Activated CD4-positive, alpha-beta T cell treated with anti-CD3 and anti-CD28 coated beads, Interleukin-2, amount 50 U/mL, for 16 hours (primary cell): ENCODE measurements at regions not wholly inside any gene's neighbourhood (a gene's known extent, or its start where the extent isn't known, plus 50 kb on each side); places are given as distances from the start of the nearest gene placed in this dataset.
A peak's percentile ranks its signal among the peaks of the same experiment; 100 is the strongest.
"Not testable (repeated sequence)": the region's sequence is repeated elsewhere in the genome, so short reads cannot be mapped to it uniquely, and the experiment has no call there.

Source experiments
- DNase-seq: peaks from one replicate; pipeline ENCODE4 v3.0.0-alpha.2; 2020

DNA sequence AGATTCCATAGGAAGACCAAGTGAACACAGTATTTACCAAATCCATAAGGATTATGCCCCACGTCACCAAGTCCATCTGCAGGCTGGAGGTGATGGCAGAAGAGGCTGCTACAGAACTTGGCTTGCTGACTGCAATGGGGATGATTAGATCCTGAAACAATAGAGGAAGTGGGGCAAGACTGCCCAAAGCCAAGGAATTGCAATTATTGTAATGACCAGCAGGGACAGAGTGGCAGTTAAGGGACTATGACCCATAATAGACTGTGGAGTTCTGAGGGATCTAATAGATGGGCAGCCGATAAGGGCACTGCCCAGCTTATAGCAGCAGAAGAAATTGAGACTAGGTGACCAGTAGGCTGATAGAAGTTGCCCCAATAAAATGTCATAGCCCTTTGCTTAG is 108.4 kb downstream of the MINAR1 start:
- DNase-seq = no peak

DNA sequence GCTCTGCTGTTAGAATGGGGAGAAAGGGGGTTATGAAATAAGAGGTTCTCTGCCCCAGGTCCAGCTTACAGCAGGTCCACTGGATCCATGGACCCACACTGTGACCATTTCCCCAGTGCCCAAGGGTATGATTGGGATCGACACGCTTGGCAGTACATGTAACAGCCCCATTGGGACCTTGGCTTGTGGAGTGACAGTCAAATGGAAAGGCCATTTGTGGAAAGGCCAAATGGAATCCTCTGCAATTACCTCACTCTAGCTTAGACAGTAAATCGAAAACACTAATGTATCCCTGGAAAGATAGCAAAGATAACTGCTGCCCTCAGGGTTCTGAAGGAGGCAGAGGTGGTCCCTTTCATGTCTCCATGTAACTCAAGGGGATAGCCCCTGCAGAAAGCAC is 109.1 kb downstream of the MINAR1 start:
- no peak for DNase-seq

DNA sequence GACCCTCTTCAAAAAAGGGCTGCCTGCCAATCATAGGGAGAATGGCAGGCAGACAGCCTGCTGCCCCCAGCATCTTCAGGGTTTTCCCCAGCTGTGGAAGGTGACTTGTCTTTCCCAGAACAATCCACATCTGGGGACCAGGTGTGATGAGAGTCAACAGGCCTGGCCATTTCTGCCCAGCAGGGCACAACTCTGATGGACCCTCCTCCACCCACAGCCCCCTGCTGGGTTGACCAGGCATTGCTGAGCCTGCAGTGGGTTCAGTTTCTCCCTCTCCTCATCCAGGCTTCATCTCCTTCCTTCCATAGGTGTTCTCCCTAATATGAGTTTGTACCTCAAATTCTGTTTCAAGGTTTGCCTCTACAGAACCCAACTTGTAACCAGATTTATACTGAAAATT is 111.0 kb downstream of the MINAR1 start:
- DNase-seq = no peak

DNA sequence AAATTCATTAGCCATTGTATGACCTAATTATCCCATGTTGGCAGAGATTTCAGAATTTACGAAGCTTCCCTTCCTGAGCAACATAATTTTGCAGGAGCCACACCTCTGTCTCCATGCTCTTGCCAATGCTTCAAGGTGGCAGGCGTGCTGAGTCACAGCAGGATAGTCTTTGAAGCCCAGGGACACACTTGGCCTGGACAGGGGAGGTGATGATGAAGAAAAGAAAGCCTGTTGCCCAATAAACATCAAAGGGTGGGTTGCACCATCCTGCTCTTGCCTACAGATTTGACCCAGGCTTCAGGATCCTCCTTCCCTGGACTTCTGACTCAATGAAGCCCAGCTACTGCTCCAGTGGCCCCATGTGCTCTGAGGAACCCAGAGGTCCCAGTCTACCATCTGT is 117.1 kb downstream of the MINAR1 start:
- no peak for DNase-seq

DNA sequence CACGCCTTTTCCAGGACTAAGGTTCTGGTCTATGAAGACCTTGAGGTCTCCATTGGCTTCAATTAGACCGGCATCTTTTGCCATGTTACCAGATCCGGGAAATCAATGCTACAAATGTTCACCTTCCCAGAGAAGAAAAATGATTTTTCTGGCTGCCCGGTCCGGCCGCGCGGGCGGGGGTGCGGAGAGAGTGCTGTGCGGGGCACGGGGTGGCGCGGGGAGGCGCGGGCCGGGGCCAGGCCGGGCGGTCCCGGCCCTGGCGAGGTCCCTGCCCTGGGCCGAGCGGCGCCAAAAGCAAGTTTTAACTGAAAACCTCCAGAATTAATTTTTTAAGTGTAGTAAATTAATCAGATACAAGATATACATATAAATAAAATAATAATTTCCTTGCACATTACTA is 128.2 kb downstream of the MINAR1 start:
- DNase-seq = no peak

DNA sequence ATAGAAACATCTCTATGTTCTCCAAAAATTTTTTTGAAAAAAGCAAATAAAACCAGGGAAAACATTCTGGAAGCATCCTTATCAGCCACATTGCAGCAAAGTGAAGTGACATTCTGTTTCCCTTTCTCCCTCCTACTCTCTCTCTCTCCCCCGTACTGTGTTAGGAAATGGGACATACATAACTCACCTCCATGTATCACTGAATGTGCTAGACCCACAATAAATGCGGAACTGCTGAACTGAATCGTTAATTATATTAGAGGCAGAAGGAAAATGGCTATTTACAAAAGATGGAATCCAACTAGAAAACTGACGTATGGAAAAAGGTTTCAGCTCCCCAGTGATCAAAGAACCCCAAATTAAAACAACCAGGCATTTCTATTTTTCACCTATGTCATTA is 129.8 kb downstream of the MINAR1 start:
- DNase-seq = no peak

DNA sequence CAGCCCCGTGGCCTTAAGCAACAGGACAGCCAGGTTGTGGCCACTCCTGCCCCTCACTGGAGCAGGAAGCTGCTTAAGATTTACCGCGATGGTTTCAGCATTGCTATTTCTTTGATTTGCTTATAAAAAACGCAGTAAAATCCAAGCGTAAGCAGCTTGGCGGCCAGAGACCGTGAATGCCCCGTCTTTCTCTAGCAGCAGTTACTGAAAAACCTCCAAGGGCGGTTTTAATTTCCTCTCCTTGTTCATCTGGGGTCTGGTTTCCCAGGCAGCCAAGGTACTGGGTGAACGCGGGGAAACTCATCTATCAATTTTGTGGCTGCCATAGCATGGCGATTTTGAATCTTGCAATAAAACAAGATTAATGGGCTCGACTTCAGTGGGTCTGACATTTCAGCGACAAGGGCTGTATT is 130.3 kb downstream of the MINAR1 start:
- DNase-seq = no peak

DNA sequence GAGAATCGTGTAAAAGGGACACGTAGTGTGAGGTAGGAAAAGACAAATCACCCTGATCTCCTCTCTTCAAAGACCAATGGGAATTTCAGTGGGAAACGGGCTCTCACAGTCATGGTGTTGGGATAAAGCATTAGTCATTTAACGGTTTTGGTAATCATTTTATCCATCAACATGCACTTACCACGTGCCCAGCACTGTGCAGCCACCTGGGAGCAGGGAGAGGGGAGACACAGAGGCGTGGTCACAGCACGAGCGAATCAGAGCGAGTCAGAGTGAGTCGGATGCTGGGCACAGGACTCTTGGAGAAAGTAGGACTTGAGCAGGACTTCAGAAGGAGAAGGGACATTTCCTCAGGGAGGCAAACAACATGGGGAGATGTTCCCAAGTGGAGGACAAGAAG is 130.8 kb downstream of the MINAR1 start:
- no peak for DNase-seq

DNA sequence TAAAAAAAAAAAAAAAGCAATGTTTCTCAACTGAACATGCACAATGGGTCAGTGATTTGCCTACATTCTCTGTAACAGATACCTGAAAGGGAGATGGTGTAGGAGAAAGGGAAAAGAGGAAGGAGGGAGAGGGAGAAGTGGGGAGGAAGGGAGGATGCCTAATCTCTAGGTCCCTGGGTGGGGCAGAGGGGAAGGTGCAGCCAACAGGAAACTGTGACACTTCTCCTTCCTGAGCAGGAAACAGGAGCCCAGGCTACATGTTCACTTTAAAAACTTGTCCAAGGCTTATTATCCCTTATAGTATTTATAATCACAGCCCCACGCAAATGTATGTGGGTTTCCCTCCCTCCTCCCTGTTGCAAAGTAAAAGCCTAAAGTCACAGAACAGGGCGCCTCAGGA is 137.9 kb downstream of the MINAR1 start:
- no peak for DNase-seq

DNA sequence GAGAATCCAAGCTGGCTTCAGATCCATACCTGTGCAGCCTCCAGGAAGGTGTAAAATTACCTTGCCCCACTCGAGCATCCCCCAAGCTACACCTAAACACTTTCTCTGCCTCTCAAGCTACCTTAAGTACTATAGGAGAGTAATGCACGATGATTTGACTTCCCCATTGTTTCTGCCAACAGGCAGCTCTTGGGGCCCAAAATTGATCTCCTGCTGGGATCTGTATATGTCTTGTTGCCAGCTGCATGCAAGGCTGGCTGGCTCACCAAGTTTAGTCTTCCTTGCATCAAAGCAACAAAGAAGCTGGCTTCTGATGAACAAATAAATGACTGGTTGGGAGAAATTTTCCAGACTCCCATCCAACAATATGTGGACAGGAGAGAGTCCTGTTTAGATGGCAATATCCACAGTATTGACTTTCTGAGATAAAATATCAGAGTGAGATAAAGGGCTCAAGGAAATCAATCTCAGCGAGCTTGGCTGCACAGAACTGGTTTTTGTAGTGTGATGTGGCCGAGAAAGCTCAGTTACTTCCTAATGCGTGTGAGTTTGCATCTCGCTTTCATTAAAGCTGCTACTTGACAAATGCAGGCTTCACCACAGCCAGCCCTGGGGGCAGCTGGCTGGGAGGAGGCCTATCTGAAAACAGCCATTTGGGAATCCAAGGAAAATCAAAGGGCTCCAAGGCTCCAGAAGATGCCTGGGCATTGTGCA is 140.7 kb downstream of the MINAR1 start:
- no peak for DNase-seq

DNA sequence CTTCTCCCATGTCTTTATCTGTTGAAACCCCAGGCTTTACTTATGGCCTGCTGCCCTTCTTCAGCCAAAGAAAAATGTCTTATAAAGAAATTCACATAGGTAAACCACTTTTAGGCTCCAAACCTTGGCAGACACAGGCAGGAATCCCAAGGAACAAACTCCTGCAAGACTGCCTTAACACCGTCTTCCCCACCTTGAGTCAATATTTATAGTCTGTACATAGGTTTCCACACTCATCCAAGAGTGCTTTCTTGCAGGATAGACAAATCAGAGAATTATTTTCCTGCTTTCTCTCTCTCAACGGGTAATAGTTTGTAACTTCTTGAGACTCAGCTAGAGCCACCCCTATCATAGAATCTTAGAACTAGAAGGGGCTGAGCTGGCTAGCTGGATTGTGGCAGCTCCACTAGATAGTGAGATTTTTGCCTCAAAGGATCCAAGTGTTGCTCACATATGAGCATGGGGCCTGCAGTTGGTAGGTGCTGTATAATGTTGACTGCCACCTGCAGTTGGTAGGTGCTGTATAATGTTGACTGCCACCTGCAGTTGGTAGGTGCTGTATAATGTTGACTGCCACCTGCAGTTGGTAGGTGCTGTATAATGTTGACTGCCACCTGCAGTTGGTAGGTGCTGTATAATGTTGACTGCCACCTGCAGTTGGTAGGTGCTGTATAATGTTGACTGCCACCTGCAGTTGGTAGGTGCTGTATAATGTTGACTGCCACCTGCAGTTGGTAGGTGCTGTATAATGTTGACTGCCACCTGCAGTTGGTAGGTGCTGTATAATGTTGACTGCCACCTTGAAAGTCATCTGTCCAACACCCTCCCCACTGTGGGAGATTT is 142.5 kb downstream of the MINAR1 start:
- not testable (repeated sequence) for DNase-seq

DNA sequence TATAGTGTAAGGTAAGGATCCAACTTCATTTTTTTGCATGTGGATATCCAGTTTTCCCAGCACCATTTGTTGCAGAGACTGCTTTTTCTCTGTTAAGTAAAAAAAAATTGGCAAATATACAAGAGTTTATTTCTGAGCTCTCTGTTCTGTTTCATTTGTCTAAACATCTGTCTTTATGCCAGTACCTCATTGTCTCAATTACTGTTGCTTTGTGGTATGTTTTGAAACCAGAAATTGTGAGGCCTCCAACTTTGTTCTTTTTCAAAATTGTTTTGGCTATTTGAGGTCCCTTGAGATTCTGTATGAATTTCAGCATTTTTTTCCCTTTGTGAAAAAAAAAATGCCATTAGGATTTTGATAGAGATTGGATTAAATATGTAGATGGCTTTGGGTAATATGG is 150.5 kb downstream of the MINAR1 start:
- no peak for DNase-seq

DNA sequence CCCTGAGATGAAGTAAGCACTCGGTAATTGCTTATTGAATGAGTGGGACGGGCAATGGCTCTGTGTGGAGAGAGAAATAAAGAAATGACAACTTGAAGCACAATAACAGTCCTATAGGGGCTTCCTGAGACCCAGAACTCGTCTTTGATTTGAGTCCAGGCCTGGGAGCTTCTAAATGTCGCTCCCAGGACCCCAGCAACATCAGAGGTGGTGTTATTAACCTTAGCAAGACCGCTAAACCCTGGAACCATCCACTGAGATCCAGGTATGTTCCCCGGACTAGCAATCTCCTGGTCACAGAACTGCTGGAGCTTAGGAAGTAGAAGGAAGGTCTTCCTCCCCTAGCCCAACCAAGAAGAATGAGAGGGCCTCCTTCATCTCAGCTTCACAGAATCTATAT is 160.0 kb downstream of the MINAR1 start:
- DNase-seq = no peak

DNA sequence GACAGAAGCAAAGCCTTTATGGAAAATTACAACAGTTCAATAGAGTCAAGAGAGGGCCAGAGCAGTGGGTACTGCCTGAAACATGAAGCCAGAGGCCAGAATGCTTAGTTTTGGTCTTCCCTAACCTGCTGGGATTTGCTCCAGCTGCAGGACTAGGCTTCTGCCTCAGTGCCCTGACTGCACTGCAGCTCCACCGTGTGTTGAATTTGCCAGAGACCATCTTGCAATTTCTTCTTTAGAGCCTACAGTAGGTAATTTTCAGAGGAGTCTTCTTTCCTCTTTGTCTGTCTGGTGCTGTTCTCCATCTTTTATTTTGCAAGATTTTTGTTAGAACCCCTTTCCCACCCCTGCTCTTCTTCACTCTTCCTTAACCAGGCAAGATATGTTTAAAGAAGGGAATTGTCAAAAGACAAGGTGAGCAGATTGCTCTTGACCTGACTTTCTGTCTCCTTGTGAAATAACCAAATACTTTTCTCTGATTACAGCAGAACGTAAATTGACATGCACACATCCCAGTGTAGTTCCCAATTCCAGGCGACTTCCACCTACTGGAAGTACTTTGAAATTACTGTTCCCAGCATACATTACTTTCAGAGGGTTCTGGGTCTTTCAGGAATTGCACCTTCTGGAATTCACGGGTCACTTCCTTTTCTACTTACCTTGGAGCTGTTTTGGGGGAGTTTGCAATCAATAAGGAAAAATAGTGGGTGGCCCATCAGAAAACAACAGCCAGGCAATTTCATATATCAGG is 161.2 kb downstream of the MINAR1 start:
- DNase-seq = no peak

DNA sequence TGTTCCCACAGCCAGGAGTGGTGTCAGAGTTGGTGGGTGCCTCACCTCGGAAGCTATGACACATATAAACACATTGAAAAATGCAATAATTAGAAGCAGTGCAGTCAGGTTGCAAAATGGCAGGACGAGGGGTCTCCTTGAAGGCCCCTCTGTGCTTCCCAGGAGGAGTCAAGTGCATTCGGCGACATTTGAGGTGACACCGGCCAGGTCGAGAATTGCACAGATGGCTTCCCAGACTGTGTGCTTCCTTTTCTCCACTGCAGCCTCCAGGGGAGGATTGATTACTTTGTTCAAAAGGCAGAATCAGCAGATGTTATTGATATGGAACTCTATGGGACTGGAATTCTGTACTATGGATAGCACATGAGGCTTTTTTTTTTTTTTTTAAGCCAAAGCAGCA is 163.2 kb downstream of the MINAR1 start:
- DNase-seq = no peak

DNA sequence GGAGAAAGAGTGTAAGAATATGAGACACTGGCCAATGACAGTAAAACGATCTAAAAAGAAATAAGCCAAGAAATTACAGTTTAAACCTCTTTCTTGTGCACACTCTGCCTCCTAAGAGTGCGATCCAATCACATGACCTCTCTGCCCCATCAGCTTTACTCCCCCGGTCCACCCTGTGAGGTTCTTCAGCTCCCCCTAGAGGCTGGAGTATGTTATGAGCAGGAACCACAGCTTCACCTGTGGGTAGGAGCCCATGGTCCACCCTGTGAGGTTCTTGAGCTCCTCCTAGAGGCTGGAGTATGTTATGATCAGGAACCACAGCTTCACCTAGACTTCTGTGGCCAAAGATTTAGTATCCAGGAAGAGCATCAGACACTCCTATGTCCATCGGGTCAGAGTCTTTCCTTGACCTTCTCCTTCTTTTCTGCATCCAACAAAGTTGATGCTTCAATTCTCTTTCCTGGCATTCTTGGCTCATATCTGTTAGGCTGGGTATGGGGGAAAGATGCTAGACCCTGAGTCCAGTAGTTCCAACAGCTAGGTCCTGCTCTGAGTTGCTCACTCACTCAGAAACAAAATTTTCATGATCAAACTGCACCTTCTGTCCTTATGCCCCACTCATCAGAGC is 164.0 kb downstream of the MINAR1 start:
- peak; percentile 88 for DNase-seq

DNA sequence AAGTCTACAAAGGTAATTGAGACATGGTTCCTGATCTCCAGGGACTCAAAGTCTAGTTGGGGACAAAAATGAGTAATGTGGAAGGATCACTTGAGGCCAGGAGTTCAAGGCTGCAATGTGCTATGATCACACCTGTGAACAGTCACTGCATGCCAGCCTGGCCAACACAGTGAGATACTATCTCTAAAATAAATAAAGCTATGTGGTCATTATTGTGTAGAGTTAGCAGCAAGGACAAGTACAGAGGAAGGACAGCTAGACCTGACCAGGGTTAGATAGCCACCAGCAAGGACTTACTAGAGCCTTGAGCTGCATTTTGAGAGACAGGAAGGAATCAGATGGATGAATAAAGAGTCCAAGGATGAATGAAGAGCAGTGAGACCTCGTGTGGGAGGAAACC is 166.5 kb downstream of the MINAR1 start:
- no peak for DNase-seq

DNA sequence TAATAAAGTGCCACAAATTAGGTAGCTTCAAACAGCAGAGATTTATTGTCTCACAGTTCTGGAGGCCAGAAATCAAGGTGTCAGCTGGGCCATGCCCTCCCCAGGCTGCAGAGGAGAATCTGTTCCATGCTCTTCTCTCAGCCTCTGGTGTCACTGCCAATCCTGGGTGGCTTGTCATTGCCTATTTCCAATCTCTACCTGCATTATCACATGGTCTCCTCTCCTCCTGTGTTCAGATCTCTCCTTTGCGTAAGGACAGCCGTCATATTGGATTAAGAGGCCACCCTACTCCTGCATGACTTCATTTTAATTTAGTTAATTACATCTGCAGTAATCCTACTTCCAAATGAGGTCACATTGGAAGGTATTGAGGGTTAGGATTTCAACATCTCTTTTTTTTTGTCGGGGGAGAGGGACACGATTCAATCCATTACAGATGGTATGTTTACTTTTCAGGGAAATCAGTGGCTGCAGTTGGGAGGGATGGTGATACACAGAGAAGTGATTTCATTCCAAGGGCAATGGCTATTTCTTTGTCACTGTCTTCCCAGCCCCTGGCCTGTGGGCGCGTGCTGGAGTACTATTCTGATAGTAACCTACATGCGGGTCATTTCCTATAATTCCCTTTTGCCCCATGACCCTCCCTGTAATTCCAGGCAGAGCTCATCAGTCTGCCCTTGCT is 169.4 kb downstream of the MINAR1 start:
- no peak for DNase-seq

DNA sequence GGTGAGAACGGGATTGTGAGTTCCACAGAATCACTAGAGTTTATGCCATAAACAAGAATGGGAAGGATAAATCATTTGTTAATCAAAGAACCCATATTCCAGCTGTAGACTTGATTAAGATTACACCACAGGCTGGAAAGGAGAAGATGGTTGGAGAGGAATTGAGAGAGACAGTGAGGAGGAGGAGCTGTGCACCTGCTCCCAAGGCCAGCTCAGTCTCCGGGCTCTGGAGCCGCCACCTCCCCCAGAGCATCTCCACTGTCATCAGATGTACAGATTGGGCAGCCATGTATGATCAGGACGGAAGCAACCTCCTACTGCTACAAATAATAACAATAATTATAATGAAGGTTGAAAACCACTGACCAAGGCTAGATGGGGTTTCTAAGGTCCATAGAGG is 170.0 kb downstream of the MINAR1 start:
- no peak for DNase-seq

DNA sequence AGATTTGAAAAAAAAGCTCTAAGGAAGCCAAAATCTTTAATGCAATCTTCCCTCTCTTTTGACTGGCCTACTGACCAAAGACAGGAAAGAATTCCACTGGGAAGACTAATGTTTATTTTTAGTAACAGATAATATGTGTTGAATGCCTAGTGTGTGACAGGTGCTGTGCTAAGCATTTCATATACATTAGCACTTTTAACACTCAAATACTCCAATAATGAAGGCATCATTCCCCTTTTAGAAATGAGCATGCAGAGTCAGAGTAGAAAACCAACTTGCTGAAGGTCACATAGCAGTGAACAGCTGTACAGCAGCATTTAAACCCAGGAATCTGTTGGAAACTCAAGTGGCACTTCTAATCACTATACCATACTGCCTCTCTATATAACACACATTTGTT is 170.6 kb downstream of the MINAR1 start:
- no peak for DNase-seq

DNA sequence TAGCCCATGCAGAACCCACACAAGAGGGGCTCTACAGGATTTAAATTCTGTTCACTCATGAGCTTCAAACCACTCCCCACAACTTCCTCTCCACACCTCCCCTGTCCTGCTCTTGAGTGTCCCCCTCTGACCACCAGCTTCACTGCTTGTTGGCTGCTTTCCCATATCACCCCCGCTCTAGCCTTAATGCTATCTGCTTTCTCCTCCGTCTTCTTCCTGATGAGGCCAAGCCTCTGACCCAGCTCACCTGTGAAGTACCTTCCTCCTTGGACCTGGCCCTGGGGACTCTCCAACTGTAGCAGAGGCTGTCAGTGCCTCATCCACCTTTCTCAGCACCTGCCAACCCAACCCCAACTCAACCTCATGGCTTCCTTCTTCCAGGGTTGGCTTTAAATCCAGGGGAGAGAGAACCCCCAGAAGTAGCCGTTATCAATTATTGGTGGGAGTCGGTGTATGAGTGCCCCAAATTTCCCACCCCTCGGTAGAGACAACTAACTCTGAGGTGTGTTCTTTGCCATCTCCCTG is 174.8 kb downstream of the MINAR1 start:
- no peak for DNase-seq

DNA sequence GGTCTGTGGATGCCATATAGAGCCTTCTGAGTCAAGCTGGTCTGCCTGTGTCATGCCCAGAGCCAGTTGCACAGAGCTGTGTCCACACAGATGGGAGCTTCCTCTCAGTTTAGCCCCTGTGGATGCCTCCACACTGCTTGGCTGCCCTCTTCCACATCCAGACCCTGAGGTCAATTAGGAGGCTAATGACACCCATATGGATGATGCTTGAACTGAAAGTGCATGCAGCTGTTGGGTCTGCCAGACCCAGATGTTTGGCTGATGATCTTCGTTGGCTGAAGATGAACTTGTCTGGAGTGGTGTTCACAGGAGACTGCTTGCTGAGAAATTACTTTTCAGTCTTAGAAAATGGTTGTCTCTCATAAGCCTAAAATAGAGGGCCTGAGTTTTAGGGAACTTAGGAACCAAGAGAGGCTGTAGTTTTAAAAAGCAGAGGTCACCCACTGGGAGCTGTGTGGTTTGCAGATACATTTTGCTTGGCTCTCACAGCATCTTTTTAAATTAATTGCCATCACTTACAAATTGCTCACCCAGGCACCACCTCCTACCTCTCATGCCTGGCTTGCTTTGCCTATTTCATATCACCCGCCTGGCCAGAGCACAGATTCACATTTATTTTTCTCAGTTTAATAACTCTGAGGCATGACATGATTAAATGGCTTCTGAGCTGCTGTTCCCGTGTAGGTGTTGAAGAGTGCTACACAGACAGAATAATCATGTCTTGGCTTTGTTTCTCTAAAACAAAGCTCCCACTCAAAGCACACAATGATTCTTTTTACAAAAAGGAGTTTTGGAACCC is 176.1 kb downstream of the MINAR1 start:
- DNase-seq = no peak
